ENCODE measurements at regions not wholly inside any gene's neighbourhood (a gene's known extent, or its start where the extent isn't known, plus 50 kb on each side); places are given as distances from the start of the nearest gene placed in this dataset.

DNA sequence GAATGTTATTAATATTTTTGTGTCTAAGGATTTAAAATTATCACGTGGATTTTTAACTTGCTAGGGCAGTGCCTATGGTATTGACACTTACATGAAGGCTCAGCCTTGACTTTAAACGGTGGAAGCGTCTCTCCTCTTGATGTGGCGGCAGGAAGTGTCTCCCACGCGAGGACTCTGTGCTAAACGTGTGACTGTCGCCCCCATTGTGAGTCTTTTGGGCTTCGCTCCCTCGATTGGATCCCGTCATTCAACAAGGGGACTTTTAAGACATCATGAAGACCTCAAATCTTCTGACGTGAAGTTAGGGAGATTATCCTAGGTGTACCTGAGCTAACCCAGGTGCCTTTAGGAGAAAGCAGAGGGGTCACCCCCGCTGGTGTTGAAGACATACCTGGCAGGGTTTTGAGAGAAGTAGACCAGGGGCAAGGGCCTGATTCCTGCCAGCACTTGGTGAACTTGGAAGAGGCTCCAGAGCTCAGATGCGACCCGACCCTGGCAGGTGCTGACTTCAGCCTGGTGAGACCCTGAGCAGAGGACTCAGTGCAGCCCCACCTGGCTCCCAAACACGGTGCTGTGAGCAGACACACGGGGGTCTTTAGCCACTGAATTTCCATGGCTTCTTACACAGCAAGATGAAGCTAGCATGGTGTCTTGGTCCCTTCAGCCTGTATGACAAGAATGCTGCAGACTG, 55.7 kb upstream of the IRX4 start:
- no peak overlapping the region for H3K4me3 ChIP-seq
- WGBS, 2 donors = 82 to 83% methylated on average over 14 to 17 of the region's 17 CpGs
- peaks cover 0 to 8% (median 0%) of the 10 kb centered on the region in 4 donors for H3K9me3 ChIP-seq
- no peak for DNase-seq (ENCODE audit: low spot score in 2 of 2)
- no peaks in the 10 kb centered on the region for H3K27me3 ChIP-seq
- TF ChIP-seq EP300 (IDR thresholded peaks at IDR 0.05) = no peak
- TF ChIP-seq POLR2A (IDR thresholded peaks at IDR 0.05) = no peak
- TF ChIP-seq, protein P1, sequence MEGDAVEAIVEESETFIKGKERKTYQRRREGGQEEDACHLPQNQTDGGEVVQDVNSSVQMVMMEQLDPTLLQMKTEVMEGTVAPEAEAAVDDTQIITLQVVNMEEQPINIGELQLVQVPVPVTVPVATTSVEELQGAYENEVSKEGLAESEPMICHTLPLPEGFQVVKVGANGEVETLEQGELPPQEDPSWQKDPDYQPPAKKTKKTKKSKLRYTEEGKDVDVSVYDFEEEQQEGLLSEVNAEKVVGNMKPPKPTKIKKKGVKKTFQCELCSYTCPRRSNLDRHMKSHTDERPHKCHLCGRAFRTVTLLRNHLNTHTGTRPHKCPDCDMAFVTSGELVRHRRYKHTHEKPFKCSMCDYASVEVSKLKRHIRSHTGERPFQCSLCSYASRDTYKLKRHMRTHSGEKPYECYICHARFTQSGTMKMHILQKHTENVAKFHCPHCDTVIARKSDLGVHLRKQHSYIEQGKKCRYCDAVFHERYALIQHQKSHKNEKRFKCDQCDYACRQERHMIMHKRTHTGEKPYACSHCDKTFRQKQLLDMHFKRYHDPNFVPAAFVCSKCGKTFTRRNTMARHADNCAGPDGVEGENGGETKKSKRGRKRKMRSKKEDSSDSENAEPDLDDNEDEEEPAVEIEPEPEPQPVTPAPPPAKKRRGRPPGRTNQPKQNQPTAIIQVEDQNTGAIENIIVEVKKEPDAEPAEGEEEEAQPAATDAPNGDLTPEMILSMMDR (IDR thresholded peaks at IDR 0.05) = no peak
- peaks cover 0 to 5% (median 0%) of the 10 kb centered on the region in 3 donors for H3K36me3 ChIP-seq
- no peak overlapping the region for H3K27ac ChIP-seq
- H3K4me1 ChIP-seq = no peaks in the 10 kb centered on the region

DNA sequence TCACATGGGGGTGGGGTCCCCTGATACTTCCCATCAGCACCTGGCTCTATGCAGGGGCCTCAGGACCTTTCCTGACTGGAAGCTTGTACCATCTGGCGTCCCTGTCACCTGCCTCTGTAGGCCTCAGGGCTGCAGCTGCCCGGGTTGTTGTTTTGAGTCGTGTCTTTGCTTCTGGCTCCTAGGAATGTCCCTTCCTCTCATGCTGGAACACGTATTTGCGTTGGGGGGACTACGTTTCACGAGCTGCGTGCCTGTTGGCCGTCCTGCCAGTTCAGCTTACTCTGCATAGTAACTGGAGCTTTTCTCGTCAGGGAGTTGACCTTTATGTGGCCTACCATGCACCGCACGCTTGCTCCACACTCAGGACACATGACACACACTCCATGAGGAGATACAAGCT, 54.9 kb upstream of the IRX4 start:
- Histone ChIP-seq H3K9me3 (peaks cover 0 to 8% (median 0%) of the 10 kb centered on the region in 4 donors), H3K27me3 (peaks cover 0 to 2% of the 10 kb centered on the region in 2 donors), H3K27ac (no peak overlapping the region), H3K4me1 (no peaks in the 10 kb centered on the region), H3K36me3 (peaks cover 0 to 5% (median 0%) of the 10 kb centered on the region in 3 donors), H3K4me3 (no peak overlapping the region)
- no peak for DNase-seq (ENCODE audit: low spot score in 2 of 2)
- WGBS, 2 donors = 81 to 84% methylated on average over 12 of the region's 12 CpGs
- no peak for TF ChIP-seq POLR2A (IDR thresholded peaks at IDR 0.05)
- TF ChIP-seq, protein P1 (IDR thresholded peaks at IDR 0.05) = no peak
- no peak for TF ChIP-seq EP300 (IDR thresholded peaks at IDR 0.05)

DNA sequence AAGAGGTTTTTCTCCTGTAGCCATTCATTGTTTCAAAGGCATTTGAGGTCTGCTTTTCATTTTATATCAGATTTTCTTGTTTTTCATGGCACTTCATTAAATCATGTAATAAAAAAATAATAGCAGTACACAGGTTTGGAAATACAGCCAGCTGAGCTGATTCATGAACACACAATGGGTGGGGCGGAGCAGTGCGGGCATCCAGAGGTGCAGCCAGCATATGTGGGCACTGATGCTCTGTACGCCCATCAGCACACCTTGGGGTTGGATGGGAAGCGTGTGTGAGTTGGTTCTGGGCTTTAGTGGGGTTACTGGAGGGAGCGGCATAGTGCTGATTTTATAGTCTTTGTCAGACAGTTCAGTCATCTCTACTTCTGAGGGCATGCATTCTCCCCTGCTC, 54.2 kb upstream of the IRX4 start:
- Histone ChIP-seq H3K27ac (no peak overlapping the region), H3K36me3 (peaks cover 0 to 5% (median 0%) of the 10 kb centered on the region in 3 donors), H3K4me1 (no peaks in the 10 kb centered on the region), H3K27me3 (peaks cover 0 to 8% of the 10 kb centered on the region in 2 donors), H3K4me3 (no peak overlapping the region), H3K9me3 (peaks cover 0 to 8% (median 0%) of the 10 kb centered on the region in 4 donors)
- 77 to 80% methylated on average over 5 of the region's 5 CpGs for WGBS, 2 donors
- TF ChIP-seq POLR2A (IDR thresholded peaks at IDR 0.05) = no peak
- TF ChIP-seq, protein P1 (IDR thresholded peaks at IDR 0.05) = no peak
- no peak for TF ChIP-seq EP300 (IDR thresholded peaks at IDR 0.05)
- DNase-seq (ENCODE audit: low spot score in 2 of 2) = no peak

DNA sequence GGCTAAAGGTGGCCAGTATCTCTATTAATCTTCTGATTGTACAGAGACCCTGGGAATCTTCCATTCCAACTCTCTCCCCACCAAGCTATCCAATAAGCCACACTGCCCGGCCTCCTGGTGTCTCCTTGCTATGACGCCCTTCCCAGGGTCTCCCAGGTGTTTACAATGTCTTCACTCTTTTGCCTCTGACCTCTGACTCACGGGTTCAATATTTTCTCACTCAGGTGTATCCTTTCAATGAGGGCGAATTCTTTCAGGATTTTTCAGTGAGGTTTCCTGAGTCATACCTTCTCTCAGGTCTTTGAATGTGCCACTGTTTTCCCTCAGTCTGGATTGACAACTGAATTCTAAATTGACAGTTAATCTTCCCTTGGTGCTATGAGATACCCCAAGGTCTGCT, 53.7 kb upstream of the IRX4 start:
- DNase-seq (ENCODE audit: low spot score in 2 of 2) = no peak
- H3K4me3 ChIP-seq = no peak overlapping the region
- TF ChIP-seq POLR2A (IDR thresholded peaks at IDR 0.05) (no peak), EP300 (IDR thresholded peaks at IDR 0.05) (no peak)
- TF ChIP-seq, protein P1 (IDR thresholded peaks at IDR 0.05) = no peak
- H3K9me3 ChIP-seq = peaks cover 0 to 8% (median 0%) of the 10 kb centered on the region in 4 donors
- H3K36me3 ChIP-seq = peaks cover 0 to 5% (median 0%) of the 10 kb centered on the region in 3 donors
- 75 to 76% methylated on average over 4 of the region's 4 CpGs for WGBS, 2 donors
- no peak overlapping the region for H3K27ac ChIP-seq
- peaks cover 0 to under 1% (median 0%) of the 10 kb centered on the region in 4 donors for H3K4me1 ChIP-seq
- H3K27me3 ChIP-seq = peaks cover 0 to 8% of the 10 kb centered on the region in 2 donors

DNA sequence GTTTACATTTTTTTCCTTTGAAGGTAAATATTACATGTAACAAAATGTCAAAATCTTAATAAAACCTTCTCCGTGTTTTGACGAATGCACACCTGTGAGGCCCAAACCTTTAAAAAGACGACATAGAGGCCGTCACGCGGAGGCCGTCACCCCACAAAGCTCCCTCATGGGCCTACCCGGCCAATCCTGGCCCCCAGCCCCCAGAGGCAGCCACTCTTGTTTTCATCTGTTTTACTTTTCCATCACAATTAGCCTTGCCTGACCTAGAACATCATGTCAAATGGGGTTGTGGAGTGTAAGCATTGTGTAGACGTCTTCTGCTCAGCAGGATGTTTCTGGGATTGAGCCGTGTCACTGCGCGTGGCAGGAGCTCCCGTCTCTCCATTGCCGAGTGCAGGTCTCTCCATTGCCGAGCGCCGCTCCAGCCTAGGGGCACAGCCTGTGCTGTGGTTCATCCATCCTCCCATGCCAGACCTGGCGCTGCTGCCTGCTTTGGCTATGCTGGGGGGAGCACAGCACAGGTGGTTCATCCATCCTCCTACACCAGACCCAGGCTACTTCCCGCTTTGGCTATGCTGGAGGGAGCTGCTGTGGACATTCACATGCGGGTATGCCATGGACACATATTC, 52.2 kb upstream of the IRX4 start:
- no peak for DNase-seq (ENCODE audit: low spot score in 2 of 2)
- TF ChIP-seq EP300 (IDR thresholded peaks at IDR 0.05) (no peak), POLR2A (IDR thresholded peaks at IDR 0.05) (no peak)
- TF ChIP-seq, protein P1 (IDR thresholded peaks at IDR 0.05) = no peak
- 87 to 90% methylated on average over 20 of the region's 20 CpGs for WGBS, 2 donors
- Histone ChIP-seq H3K9me3 (peaks cover 0 to 8% (median 0%) of the 10 kb centered on the region in 4 donors), H3K4me3 (no peak overlapping the region), H3K36me3 (peaks cover 0 to 5% (median 0%) of the 10 kb centered on the region in 3 donors), H3K27me3 (peaks cover 0 to 18% of the 10 kb centered on the region in 2 donors), H3K4me1 (peaks cover 0 to 12% (median 0%) of the 10 kb centered on the region in 4 donors), H3K27ac (no peak overlapping the region)
